CD1c-positive myeloid dendritic cell (primary cell): ENCODE measurements at regions not wholly inside any gene's neighbourhood (a gene's known extent, or its start where the extent isn't known, plus 50 kb on each side); places are given as distances from the start of the nearest gene placed in this dataset.
"Not testable (repeated sequence)": the region's sequence is repeated elsewhere in the genome, so short reads cannot be mapped to it uniquely, and the experiment has no call there.

Experiments
- DNase-seq: peaks from one replicate; pipeline ENCODE4 v3.0.0-alpha.2; 2016; ENCODE audit errors: extremely low spot score

- DNase-seq: no peak
Observed at GRCh38 chr20:26218301-26218700, 521.6 kb upstream of the ZNF337 start.

DNA sequence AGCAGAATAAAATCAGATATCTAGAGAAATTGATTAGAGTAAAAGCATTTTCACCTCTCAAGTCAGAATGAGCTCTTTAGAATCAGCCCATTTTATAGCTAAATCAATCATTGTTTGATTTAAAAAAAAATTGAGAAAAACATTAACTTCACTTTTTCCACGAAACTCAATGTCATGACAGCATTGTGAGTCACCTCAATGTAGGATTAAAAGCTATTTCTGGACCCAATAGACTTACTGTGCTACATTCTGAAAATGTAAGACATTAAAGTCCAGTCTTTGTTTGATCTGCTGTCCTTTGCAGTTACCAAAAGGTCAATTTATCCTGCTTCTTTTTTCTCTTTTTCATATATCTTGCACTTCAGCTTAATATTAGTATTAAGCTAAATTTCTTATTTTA is 519.4 kb upstream of the ZNF337 start:
- DNase-seq: no peak

- no peak for DNase-seq
Observed at GRCh38 chr20:26214991-26215390, 518.3 kb upstream of the ZNF337 start.

DNA sequence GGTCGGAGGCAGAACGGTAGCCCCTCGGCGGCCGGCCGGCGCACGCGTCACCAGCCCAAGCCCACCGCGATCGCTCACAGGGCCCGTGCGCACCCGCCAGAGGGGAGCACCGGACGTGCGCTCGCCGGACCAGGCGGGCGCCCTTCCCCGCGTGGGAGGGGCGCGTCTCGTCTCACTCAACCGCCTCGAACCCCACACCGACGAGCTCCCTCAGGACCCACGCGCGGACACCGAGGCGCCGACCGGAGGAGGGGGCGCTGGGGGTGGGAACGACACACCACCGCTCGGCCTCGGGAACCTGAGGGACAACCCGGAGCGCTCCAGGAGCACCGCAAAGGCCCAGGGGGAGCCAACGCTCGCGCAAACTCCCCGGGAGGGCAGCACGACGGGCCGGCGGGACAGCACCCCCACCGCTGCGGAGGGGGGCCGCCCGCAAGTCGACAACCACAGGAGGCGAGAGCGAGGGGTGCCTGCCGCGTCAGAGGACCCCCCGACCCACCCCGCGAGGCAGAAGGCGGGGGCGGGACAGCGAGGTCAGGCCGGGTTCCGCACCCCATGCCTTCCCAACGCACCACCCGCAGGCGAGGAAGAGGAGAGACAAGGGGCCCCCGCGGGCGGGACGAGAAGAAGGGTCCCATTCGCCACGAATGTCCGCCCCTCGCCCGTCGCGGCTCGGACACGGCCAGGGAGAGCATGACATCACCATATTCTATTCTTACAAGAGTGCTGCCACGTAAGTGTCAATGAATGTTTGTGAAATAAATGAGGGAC is 512.7 kb upstream of the ZNF337 start:
- DNase-seq: no peak

- no peak for DNase-seq
Observed at GRCh38 chr20:26208296-26209091, 511.8 kb upstream of the ZNF337 start.

- DNase-seq: not testable (repeated sequence)
Observed at GRCh38 chr20:26207967-26208295, 511.3 kb upstream of the ZNF337 start.

DNA sequence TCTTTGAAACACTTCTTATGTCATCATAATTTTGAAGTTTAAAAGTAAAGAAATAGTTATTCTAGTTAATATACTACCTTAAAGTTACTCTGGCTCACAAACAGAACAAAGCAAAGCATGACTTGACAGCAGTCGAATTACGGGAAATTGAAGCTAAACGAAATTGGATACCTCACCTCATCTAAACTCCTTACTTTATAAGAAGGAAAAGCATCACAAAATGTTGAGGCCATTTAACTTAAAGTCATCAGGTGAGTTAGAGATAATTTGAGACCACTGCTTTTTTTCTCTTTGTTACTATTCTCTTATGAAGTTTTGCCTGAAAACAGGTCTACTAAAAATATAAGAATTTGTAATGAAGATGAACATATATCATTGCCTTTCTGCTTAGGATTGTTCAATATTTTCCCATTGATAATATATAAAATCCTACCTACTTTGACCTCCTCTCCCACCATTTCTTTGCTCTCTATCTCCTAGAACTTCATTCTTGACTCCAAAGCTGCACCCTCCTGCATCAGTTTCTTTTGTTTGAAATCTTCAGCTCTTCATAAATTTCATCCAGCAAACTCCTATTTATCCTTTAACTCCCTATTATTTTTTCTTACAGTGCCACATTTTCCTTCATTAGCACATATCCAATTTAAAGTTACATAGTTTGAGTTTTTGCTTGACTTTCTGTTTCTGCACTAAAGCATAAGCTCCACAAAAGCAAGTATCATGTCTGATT is 510.7 kb upstream of the ZNF337 start:
- no peak for DNase-seq

DNA sequence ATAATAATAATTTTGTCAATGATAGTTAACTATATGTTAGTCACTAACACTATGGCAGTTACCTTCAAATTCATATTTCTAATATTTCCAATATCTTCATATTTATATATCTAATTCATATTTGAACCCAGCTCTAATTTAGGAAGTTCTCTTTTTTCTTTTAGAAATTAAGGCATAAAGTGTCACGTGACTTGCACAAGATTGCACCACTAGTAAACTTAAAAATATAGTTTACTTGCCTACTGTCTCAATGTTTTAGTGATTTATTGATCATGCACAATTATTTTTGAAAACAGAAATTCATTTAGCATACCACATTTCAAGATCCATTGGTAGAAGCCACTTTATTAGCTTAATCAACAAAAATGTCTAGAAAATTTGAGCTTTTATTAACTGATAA is 508.7 kb upstream of the ZNF337 start:
- no peak for DNase-seq

DNA sequence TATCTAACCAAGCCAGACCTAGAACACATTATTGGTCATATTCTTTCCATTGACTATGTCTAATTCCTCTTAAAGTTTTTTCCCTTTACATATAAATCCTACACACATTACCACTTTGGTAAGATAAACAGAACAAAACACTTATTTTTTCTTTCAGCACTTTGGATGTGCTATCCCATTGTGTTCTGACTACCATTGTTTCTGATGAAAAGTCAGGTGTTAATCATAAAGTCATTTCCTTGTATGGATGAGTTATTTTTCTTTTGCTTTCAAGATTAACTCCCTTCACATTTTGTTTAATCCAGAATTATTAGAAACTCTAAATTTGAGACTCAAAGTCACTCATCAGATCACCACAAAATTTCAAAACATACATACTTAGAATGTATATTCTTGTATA is 504.4 kb upstream of the ZNF337 start:
- DNase-seq: not testable (repeated sequence)

GRCh38 chr20:26187329-26187728 is 490.7 kb upstream of the ZNF337 start:
- not testable (repeated sequence) for DNase-seq

- not testable (repeated sequence) for DNase-seq
Observed at GRCh38 chr20:26183720-26184119, 487.1 kb upstream of the ZNF337 start.

GRCh38 chr20:26181364-26181763 is 484.7 kb upstream of the ZNF337 start:
- not testable (repeated sequence) for DNase-seq

- DNase-seq: not testable (repeated sequence)
Observed at GRCh38 chr20:26171875-26172274, 475.2 kb upstream of the ZNF337 start.

- no peak for DNase-seq
Observed at GRCh38 chr20:26169506-26169905, 472.9 kb upstream of the ZNF337 start.

DNA sequence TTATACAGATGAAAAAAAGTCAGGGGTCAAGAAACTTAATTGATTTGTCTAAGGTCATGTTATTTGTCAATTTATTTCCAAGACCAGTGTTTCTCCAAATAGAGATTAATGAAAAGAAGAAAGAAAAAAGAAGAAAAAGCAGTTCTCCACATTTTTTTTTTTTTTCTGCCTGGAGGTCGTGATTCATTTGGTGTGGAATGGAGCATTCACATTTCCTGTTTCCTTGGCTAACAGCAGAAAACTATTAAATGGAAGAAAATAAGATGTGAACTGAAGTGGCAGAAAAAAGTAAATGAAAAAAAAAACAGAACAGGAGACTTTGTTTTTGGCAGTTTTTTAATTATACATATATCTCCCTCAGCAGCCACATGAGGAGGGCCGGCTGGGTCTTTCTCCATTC is 470.8 kb upstream of the ZNF337 start:
- no peak for DNase-seq

- no peak for DNase-seq
Observed at GRCh38 chr20:26163890-26164289, 467.2 kb upstream of the ZNF337 start.

DNA sequence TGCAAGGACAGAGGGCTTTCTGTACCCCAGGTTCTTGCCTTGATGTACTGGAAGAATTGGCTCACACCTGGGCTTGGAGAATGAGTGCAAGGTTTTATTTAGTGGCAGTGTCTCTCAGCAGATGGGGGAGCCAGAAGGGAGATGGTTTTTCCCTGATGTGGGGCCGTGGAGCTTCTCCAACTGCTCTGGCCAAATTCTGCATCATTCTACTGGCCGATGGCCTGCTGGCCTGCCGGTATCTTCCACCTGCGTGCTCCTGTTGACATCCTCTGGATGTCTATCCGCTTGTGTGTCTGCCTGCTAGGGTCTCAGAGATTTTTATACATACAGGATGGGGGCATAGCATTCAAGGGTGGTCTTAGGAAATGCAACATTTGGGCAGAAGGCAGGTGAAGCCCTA is 466.5 kb upstream of the ZNF337 start:
- DNase-seq: not testable (repeated sequence)

DNA sequence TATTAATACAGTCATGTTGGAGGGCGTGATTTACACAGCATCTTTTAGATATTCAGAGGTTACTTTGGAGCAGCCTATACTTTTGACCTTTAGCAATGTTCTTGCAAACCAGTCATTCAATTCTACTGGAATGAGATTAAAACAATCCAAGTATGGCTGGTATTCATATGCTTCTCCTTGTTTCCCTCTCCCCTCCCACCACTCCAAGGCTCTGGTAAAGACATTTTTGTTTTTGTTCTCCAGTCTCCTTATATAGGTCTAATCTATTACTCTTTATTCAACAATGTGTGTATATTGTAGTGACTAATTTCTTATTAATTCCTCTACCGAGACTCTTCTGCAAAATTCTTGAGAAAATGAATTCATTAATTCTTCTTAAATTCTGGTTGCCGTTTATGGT is 465.1 kb upstream of the ZNF337 start:
- DNase-seq: not testable (repeated sequence)

DNA sequence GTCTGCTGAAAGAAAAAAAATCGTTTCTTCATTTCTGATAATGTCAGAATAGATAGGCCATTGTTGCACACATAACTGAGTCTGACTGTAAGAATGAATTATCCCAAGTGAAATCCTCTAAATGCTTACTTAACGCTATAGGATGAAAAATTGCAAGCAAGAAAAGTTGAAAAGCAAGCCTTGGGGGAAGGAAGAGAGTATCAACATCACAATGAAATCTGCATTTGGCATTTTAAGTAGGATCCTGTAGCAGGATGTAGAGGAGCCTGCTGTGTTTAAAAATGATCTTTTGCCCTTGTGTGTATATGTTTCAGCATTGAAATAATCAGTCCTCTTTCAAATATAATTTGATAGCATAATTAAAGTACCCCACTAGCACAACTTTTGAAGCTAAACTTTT is 464.3 kb upstream of the ZNF337 start:
- not testable (repeated sequence) for DNase-seq

DNA sequence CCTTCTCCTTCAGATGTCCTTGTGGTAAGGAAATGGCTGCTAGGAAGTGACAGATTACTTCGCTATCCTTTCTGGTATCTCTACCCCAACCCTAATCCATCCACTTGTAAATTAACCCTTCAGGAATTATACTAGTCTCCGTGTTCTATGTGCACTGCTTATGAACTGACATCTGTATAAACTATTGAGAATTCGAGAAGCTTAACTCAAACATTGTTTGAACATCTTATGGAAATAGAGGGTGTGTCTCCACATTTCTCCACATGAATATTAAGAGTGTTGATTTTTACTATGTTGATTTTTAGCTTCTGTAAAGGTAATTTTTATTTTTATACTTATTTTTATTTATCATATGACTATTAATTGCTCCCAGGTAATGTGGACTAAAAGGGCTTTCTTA is 457.6 kb upstream of the ZNF337 start:
- DNase-seq: no peak

- no peak for DNase-seq
Observed at GRCh38 chr20:26135325-26136110, 438.9 kb upstream of the ZNF337 start.

- no peak for DNase-seq
Observed at GRCh38 chr20:26134606-26135005, 438.0 kb upstream of the ZNF337 start.
